ENCODE measurements at regions not wholly inside any gene's neighbourhood (a gene's known extent, or its start where the extent isn't known, plus 50 kb on each side); places are given as distances from the start of the nearest gene placed in this dataset.
"Not testable (repeated sequence)": the region's sequence is repeated elsewhere in the genome, so short reads cannot be mapped to it uniquely, and the experiment has no call there.

- no peak for DNase-seq
These were observed 172.7 kb downstream of the SPRY2 start for GRCh38 chr13:80168089-80168850.

GRCh38 chr13:80166352-80166751, 174.6 kb downstream of the SPRY2 start:
- no peak for DNase-seq

GRCh38 chr13:80164462-80164861, 176.5 kb downstream of the SPRY2 start:
- no peak for DNase-seq

DNA sequence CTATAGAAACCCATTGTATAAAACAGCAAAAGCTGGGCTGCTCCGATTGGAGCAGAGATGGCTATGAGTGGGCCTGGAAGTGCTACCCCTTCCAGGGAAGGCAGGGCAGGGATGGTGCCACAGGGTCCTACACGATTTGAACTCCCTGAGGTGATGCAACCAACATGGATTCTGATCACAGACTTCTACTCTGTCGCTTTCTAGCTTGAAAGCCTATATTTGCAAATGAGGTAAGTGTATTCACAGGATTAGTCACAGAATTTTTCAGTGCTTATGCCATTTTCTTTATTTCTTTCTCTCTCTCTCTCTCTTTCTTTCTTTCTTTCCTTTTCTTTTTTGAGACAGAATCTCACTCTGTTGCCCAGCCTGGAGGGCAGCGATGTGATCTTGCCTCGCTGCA, 179.0 kb downstream of the SPRY2 start:
- no peak for DNase-seq

DNA sequence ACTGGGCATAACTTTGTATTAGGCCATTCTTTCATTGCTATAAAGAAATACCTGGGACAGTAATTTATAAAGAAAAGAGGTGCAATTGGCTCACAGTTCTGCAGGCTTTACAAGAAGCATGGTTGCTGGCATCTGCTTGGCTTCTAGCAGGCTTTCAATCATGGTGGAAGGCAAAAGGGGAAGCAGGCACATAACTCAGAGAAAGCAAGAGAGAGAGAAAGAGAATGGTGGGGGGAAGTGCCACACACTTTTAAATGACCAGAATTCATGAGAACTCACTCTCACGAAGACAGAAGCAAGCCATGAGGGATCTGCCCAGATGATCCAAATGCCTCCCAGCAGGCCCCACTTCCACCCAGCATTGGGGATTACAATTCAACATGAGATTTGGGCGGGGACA, 179.7 kb downstream of the SPRY2 start:
- no peak for DNase-seq

DNA sequence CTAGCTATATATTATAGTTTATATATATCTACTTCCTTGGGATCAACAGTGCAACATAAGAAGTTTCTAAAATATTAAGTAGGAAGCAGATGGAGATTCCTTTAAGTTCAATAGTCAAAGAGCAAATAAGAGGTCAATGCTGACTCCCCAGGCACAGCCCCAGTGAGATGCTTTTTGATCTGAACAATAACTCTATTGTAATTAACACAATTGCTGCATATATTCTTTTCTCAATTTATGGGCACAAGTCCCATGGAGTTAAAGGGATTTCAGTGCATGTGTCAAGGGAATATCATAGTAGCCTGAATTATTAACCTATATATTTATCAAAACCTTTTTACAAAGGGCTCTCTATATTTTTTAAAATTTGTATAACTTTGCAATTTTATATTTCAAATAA, 180.8 kb downstream of the SPRY2 start:
- DNase-seq: no peak

- no peak for DNase-seq
These were observed 183.5 kb downstream of the SPRY2 start for GRCh38 chr13:80157261-80157932.

DNA sequence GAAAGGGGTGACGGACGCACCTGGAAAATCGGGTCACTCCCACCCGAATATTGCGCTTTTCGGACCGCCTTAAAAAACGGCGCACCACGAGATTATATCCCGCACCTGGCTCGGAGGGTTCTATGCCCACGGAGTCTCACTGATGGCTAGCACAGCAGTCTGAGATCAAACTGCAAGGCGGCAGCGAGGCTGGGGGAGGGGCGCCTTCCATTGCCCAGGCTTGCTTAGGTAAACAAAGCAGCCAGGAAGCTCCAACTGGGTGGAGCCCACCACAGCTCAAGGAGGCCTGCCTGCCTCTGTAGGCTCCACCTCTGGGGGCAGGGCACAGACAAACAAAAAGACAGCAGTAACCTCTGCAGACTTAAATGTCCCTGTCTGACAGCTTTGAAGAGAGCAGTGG, 188.8 kb downstream of the SPRY2 start:
- not testable (repeated sequence) for DNase-seq

DNA sequence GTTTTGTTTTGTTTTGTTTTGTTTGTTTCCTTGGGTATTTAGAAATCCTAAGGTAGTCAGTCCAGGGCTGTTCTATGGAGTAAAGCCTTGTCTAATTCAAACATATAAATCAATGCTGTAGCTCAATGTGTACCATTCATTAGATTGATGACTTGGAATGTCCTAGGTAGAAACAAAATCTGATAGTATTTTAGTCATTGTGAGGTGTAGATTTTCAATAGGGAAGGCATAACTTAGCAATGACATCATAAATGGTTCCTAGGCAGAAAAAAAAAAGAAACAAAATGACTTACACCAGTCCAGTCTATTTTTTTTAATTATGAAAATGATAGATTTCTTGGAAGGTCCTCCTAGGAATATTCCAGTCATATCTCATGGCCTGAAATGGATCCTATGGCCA, 189.9 kb downstream of the SPRY2 start:
- DNase-seq: no peak

DNA sequence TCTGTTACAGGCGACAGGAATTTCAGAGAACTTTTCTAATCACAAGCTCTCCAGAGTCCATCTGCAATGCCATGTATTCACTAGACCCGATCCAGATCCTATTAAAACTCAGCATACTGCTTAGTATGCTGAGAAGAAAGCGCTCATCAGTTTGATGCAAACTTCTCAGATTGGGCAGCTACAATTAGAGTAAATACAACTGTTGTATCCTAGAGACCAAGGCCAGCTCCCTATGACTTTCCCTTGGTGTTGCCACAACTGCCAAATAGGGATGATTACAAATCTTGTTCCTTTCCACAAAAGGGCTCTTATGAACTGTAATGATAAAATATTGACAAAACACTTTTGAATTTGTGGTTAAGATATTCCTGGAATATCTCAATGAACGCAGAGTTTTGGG, 191.2 kb downstream of the SPRY2 start:
- no peak for DNase-seq

DNA sequence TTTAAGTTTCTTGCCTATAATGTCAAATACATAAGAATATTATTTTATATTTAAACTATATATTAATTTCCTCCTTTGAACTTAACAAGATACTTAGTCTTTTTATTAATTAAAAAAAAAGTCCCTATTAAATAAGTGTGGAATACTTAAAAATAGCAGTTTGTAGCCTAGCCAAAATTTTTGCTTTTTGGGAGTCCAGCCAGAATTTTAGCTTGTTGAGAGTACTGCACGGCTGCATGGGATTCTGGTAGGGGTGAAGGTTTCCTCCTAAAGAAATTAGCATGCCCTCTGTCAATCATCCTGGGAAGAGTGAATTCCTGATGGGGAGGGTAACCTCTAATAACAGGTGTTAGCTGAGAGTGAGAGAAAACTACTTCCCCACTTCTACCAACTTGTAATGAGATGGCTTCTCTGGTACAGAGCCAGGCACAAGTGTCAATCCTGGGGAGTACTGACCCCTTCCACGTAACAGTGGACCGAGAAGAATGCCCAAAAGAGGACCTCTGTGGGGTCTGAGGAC, 195.7 kb downstream of the SPRY2 start:
- DNase-seq: no peak

- no peak for DNase-seq
These were observed 196.4 kb downstream of the SPRY2 start for GRCh38 chr13:80144493-80144892.

GRCh38 chr13:80141123-80141849, 199.6 kb downstream of the SPRY2 start:
- no peak for DNase-seq

GRCh38 chr13:80140685-80141084, 200.2 kb downstream of the SPRY2 start:
- DNase-seq: no peak

DNA sequence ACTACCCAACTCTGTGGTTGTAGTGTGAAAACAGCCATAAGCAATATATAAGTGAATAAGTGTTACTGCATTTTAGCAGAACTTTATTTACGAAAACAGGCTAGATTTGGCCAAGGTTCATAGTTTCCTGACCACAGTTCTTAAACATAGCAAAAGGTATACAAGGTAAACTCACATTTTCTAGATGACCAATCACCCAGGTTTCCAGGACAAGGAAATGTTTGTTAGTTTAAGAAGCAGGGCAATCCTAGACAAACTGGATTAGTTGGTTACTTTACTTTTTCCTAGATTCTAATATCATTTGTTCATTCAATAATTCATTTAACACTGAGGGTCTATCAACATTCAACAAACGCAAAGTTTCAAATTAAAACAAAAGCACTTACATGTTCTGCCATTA, 201.7 kb downstream of the SPRY2 start:
- no peak for DNase-seq

- DNase-seq: no peak
These were observed 202.9 kb downstream of the SPRY2 start for GRCh38 chr13:80137994-80138393.

GRCh38 chr13:80134346-80134745, 206.6 kb downstream of the SPRY2 start:
- DNase-seq: no peak

GRCh38 chr13:80133631-80134261, 207.2 kb downstream of the SPRY2 start:
- DNase-seq: no peak

- DNase-seq: no peak
These were observed 208.0 kb downstream of the SPRY2 start for GRCh38 chr13:80132741-80133601.

- DNase-seq: no peak
These were observed 209.7 kb downstream of the SPRY2 start for GRCh38 chr13:80131204-80131603.

- DNase-seq: no peak
These were observed 214.4 kb downstream of the SPRY2 start for GRCh38 chr13:80126389-80127068.

- no peak for DNase-seq
These were observed 217.0 kb downstream of the SPRY2 start for GRCh38 chr13:80123945-80124344.

All from activated effector memory CD4-positive, alpha-beta T cell treated with anti-CD3 and anti-CD28 coated beads, Interleukin-2, amount 50 U/mL, for 16 hours (primary cell).